ENCODE measurements at regions not wholly inside any gene's neighbourhood (a gene's known extent, or its start where the extent isn't known, plus 50 kb on each side); places are given as distances from the start of the nearest gene placed in this dataset.
"Not testable (repeated sequence)": the region's sequence is repeated elsewhere in the genome, so short reads cannot be mapped to it uniquely, and the experiment has no call there.

DNA sequence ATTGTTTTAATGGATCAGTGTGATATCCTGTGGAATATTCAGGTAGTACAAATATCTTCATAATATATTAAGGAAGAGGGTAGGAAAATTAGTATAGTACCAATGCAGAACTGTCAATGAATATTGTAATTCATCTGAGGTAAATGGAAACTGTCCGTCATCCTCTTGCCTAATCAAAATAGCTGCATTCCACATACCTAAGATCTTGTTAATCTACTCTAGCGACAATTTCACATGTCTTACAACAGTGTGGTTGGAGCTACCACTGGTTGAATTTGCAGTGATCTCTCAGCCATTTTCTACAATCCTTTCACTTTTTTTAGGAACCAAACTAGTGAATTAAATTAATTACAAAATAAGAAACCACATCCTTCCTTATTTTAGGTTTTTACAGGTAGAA lies 117.5 kb downstream of the PCDH18 start:
- in situ Hi-C loops (cut with MboI; ENCODE audit: low sequenced_read_pairs in 4 of 4): no loop called here
- H3K27ac ChIP-seq: no peak overlapping the region
- H3K27me3 ChIP-seq: no peaks in the 10 kb centered on the region
- DNase-seq: no peak
- H3K36me3 ChIP-seq: no peaks in the 10 kb centered on the region
- no peaks in the 10 kb centered on the region for H3K9me3 ChIP-seq
- intact Hi-C loops (cut with DNase I; ENCODE audit: low total_unique reads): no loop called here
- no peaks in the 10 kb centered on the region for H3K4me1 ChIP-seq
- TF ChIP-seq CTCF (IDR thresholded peaks at IDR 0.05 in 4 of 5, conservative IDR thresholded peaks at IDR 0.05 in 1 of 5) (no peak), POLR2A (IDR thresholded peaks at IDR 0.05) (no peak)
- no peak overlapping the region for H3K4me3 ChIP-seq
- ATAC-seq: no peak

GRCh38 chr4:137408527-137409177 lies 123.6 kb downstream of the PCDH18 start:
- TF ChIP-seq CTCF (IDR thresholded peaks at IDR 0.05 in 4 of 5, conservative IDR thresholded peaks at IDR 0.05 in 1 of 5) (no peak), POLR2A (IDR thresholded peaks at IDR 0.05) (no peak)
- Histone ChIP-seq H3K9me3 (no peaks in the 10 kb centered on the region), H3K4me3 (no peak overlapping the region), H3K36me3 (no peaks in the 10 kb centered on the region), H3K27me3 (no peaks in the 10 kb centered on the region), H3K4me1 (no peaks in the 10 kb centered on the region), H3K27ac (no peak overlapping the region)
- in situ Hi-C loops (cut with MboI; ENCODE audit: low sequenced_read_pairs in 4 of 4): no loop called here
- ATAC-seq: no peak
- intact Hi-C loops (cut with DNase I; ENCODE audit: low total_unique reads): no loop called here
- no peak for DNase-seq

DNA sequence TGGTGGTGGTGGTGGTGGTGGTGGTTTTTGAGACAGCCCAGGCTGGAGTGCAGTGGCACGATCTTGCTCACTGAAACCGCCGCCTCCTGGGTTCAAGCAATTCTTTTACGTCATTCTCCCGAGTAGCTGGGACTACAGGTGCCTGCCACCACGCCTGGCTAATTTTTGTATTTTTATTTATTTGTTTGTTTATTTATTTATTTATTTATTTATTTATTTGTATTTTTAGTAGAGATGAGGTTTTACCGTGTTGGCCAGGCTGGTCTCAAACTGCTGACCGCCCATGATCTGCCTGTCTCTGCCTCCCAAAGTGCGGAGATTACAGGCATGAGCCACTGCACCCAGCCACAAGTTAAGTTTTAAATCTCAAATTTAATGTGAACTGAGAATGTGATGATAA lies 126.5 kb downstream of the PCDH18 start:
- H3K27me3 ChIP-seq; ATAC-seq; H3K4me1 ChIP-seq; H3K36me3 ChIP-seq; DNase-seq; intact Hi-C loops (cut with DNase I; ENCODE audit: low total_unique reads); H3K4me3 ChIP-seq; H3K27ac ChIP-seq; H3K9me3 ChIP-seq; in situ Hi-C loops (cut with MboI; ENCODE audit: low sequenced_read_pairs in 4 of 4): not testable (repeated sequence)

GRCh38 chr4:137394018-137394417 lies 138.3 kb downstream of the PCDH18 start:
- TF ChIP-seq CTCF (IDR thresholded peaks at IDR 0.05 in 4 of 5, conservative IDR thresholded peaks at IDR 0.05 in 1 of 5) (no peak), POLR2A (IDR thresholded peaks at IDR 0.05) (no peak)
- no peak for DNase-seq
- in situ Hi-C loops (cut with MboI; ENCODE audit: low sequenced_read_pairs in 4 of 4) (no loop called here), intact Hi-C loops (cut with DNase I; ENCODE audit: low total_unique reads) (no loop called here)
- Histone ChIP-seq H3K27ac (no peak overlapping the region), H3K27me3 (no peaks in the 10 kb centered on the region), H3K9me3 (no peaks in the 10 kb centered on the region), H3K4me3 (no peak overlapping the region), H3K36me3 (no peaks in the 10 kb centered on the region), H3K4me1 (no peaks in the 10 kb centered on the region)
- no peak for ATAC-seq

- no peaks in the 10 kb centered on the region for H3K9me3 ChIP-seq
- intact Hi-C loops (cut with DNase I; ENCODE audit: low total_unique reads) (no loop called here), in situ Hi-C loops (cut with MboI; ENCODE audit: low sequenced_read_pairs in 4 of 4) (no loop called here)
- H3K4me3 ChIP-seq: no peak overlapping the region
- H3K36me3 ChIP-seq: no peaks in the 10 kb centered on the region
- no peak overlapping the region for H3K27ac ChIP-seq
- ATAC-seq: no peak
- H3K27me3 ChIP-seq: no peaks in the 10 kb centered on the region
- no peak for DNase-seq
- H3K4me1 ChIP-seq: no peaks in the 10 kb centered on the region
- TF ChIP-seq POLR2A (IDR thresholded peaks at IDR 0.05) (no peak), CTCF (IDR thresholded peaks at IDR 0.05 in 4 of 5, conservative IDR thresholded peaks at IDR 0.05 in 1 of 5) (no peak)
These were observed 139.2 kb downstream of the PCDH18 start for GRCh38 chr4:137393044-137393443.
